ENCODE measurements at regions not wholly inside any gene's neighbourhood (a gene's known extent, or its start where the extent isn't known, plus 50 kb on each side); places are given as distances from the start of the nearest gene placed in this dataset.

DNA sequence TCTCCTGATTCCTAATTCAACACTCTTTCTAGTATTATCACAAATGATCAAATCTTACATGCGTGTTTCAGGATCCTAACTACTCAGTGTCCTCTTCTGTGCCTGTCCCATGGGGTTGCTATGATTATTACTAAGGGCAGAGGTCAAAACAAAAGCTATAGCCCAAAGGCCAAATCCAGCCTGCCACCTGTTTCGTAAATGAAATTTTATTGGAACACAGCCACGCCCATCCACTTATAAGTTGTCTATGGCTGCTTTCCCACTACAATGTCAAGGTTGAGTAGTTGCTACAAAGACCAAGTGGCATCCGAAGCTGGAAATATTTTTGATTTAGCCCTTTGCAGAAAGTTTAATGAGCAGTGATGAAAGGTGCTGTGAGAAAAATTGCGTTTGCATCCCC is 336.6 kb downstream of the TMEM114 start:
- no peak for FAIRE-seq
- H3K14ac ChIP-seq (ENCODE audit: insufficient read length) = no peak overlapping the region

More for the DNA sequence above, 336.6 kb downstream of the TMEM114 start:
- ChIA-PET CTCF (ENCODE audit: partially characterized antibody) (no interaction called here), POLR2A (ENCODE audit: partially characterized antibody) (no interaction called here)
- Histone ChIP-seq H4K5ac (ENCODE audit: insufficient read length, low read depth, low read length) (no peak overlapping the region), H2BK120ac (replicated peaks; ENCODE audit: low read depth, low read length) (no peak overlapping the region), H3K4ac (replicated peaks; ENCODE audit: insufficient read length, low read depth, low read length) (no peak overlapping the region), H3K18ac (ENCODE audit: extremely low read depth, low read length) (no peak overlapping the region), H2AFZ (ENCODE audit: low read length) (no peak overlapping the region), H2BK5ac (ENCODE audit: low read depth, low read length) (no peak overlapping the region), H3K56ac (replicated peaks; ENCODE audit: insufficient read length, low read depth, low read length) (no peak overlapping the region), H2AK5ac (ENCODE audit: low read depth, low read length) (no peak overlapping the region), H4K91ac (replicated peaks; ENCODE audit: insufficient read length, low read length) (no peak overlapping the region), H3K9me3 (ENCODE audit: insufficient read depth in 2 of 2, low read depth in 1 of 2, low read length in 1 of 2) (no peaks in the 10 kb centered on the region), H2BK12ac (ENCODE audit: low read depth, low read length) (no peak overlapping the region), H3K23me2 (ENCODE audit: low read depth, low read length) (no peaks in the 10 kb centered on the region), H3K36me3 (ENCODE audit: control insufficient read depth in 2 of 4, insufficient read depth in 4 of 4, low read length in 3 of 4) (no peaks in the 10 kb centered on the region), H3K4me1 (replicated peaks in 1 of 4; ENCODE audit: control insufficient read depth in 3 of 4, insufficient read depth in 4 of 4, low read length in 3 of 4) (peaks cover 2 to 5% (median 3%) of the 10 kb centered on the region in 4 experiments; a peak in 4 of 7 replicates), H2BK15ac (ENCODE audit: low read length) (no peak overlapping the region), H3K9ac (replicated peaks in 1 of 4; ENCODE audit: extremely low read depth in 1 of 4, low read depth in 3 of 4, low read length in 3 of 4) (no peak overlapping the region), H2BK20ac (ENCODE audit: low read length) (no peak overlapping the region), H4K8ac (ENCODE audit: extremely low read depth, insufficient read depth, low read length) (no peak overlapping the region), H3K79me1 (ENCODE audit: low read depth, low read length) (no peaks in the 10 kb centered on the region), H4K20me1 (replicated peaks in 1 of 2; ENCODE audit: control insufficient read depth in 1 of 2, insufficient read depth in 2 of 2, low read length in 2 of 2) (no peaks in the 10 kb centered on the region), H3K23ac (ENCODE audit: insufficient read length) (no peak overlapping the region), H3K4me3 (ENCODE audit: extremely low read depth in 1 of 4, insufficient read depth in 2 of 4, low read depth in 3 of 4, low read length in 4 of 4) (no peak overlapping the region), H3K27me3 (replicated peaks in 1 of 4; ENCODE audit: control insufficient read depth in 3 of 4, extremely low read depth in 1 of 4, insufficient read depth in 3 of 4, low read length in 3 of 4) (peaks cover 0 to 1% (median 0%) of the 10 kb centered on the region in 4 experiments; a peak in 1 of 7 replicates), H3K27ac (ENCODE audit: low read depth, low read length) (no peak overlapping the region), H3K79me2 (ENCODE audit: control insufficient read depth in 1 of 2, insufficient read depth in 2 of 2, low read length in 2 of 2) (no peaks in the 10 kb centered on the region), H3K4me2 (ENCODE audit: insufficient read depth in 1 of 2, low read depth in 2 of 2, low read length in 2 of 2) (no peak overlapping the region)
- no peak for DNase-seq (ENCODE audit: low read depth in 1 of 2, low spot score in 2 of 2)
- TF ChIP-seq EP300 (IDR thresholded peaks at IDR 0.05; ENCODE audit: borderline replicate concordance in 1 of 2, low read depth in 2 of 2, low read length in 2 of 2) = no peak
- no peak for TF ChIP-seq CHD1 (IDR thresholded peaks at IDR 0.05; ENCODE audit: low read depth, low read length)
- no peak for TF ChIP-seq YY1 (IDR thresholded peaks at IDR 0.05; ENCODE audit: low read depth, low read length)
- TF ChIP-seq SIX5 (IDR thresholded peaks at IDR 0.05; ENCODE audit: low read depth, low read length) = no peak
- TF ChIP-seq SP2 (IDR thresholded peaks at IDR 0.05; ENCODE audit: low read length) = no peak
- no peak for TF ChIP-seq TBP (IDR thresholded peaks at IDR 0.05; ENCODE audit: low read depth, low read length)
- no peak for TF ChIP-seq SIN3A (conservative IDR thresholded peaks at IDR 0.05 in 1 of 2, IDR thresholded peaks at IDR 0.05 in 1 of 2; ENCODE audit: low read depth in 1 of 2, low read length in 2 of 2)
- TF ChIP-seq, protein P1, sequence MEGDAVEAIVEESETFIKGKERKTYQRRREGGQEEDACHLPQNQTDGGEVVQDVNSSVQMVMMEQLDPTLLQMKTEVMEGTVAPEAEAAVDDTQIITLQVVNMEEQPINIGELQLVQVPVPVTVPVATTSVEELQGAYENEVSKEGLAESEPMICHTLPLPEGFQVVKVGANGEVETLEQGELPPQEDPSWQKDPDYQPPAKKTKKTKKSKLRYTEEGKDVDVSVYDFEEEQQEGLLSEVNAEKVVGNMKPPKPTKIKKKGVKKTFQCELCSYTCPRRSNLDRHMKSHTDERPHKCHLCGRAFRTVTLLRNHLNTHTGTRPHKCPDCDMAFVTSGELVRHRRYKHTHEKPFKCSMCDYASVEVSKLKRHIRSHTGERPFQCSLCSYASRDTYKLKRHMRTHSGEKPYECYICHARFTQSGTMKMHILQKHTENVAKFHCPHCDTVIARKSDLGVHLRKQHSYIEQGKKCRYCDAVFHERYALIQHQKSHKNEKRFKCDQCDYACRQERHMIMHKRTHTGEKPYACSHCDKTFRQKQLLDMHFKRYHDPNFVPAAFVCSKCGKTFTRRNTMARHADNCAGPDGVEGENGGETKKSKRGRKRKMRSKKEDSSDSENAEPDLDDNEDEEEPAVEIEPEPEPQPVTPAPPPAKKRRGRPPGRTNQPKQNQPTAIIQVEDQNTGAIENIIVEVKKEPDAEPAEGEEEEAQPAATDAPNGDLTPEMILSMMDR (IDR thresholded peaks at IDR 0.05; ENCODE audit: control extremely low read depth in 1 of 3, insufficient read depth in 1 of 3, low read depth in 1 of 3, low read length in 3 of 3) = no peak
- no peak for TF ChIP-seq HDAC6 (IDR thresholded peaks at IDR 0.05; ENCODE audit: low read depth, low read length)
- 89% methylated on average over 5 of the region's 5 CpGs; no CpG with 5 or more reads in 1 of the 2 experiments for WGBS, 2 experiments (ENCODE audit: extremely low coverage in 1 of 2, insufficient coverage in 1 of 2, insufficient read length in 1 of 2, insufficient replicate concordance in 2 of 2, low coverage in 1 of 2, low lambda C conversion rate in 2 of 2, missing lambda C conversion rate in 1 of 2)
